ENCODE measurements at regions not wholly inside any gene's neighbourhood (a gene's known extent, or its start where the extent isn't known, plus 50 kb on each side); places are given as distances from the start of the nearest gene placed in this dataset. TPM values are rescaled to one million over a fixed set of nuclear protein-coding genes. Genes with fewer than 3 reads are reported as not detected.

- peaks cover 10% of the 10 kb centered on the region for H3K27me3 Mint-ChIP-seq (ENCODE audit: low read depth)
- H3K36me3 Mint-ChIP-seq (ENCODE audit: low read depth): no peaks in the 10 kb centered on the region
- peaks cover 37% of the 10 kb centered on the region for H3K9me3 Mint-ChIP-seq (ENCODE audit: low read depth)
- no peak overlapping the region for H3K4me3 Mint-ChIP-seq (ENCODE audit: unreplicated experiment)
- no peak overlapping the region for H3K27ac Mint-ChIP-seq (ENCODE audit: unreplicated experiment)
- TF ChIP-seq, protein P1, sequence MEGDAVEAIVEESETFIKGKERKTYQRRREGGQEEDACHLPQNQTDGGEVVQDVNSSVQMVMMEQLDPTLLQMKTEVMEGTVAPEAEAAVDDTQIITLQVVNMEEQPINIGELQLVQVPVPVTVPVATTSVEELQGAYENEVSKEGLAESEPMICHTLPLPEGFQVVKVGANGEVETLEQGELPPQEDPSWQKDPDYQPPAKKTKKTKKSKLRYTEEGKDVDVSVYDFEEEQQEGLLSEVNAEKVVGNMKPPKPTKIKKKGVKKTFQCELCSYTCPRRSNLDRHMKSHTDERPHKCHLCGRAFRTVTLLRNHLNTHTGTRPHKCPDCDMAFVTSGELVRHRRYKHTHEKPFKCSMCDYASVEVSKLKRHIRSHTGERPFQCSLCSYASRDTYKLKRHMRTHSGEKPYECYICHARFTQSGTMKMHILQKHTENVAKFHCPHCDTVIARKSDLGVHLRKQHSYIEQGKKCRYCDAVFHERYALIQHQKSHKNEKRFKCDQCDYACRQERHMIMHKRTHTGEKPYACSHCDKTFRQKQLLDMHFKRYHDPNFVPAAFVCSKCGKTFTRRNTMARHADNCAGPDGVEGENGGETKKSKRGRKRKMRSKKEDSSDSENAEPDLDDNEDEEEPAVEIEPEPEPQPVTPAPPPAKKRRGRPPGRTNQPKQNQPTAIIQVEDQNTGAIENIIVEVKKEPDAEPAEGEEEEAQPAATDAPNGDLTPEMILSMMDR (IDR thresholded peaks at IDR 0.05): no peak
- DNase-seq (ENCODE audit: low spot score): no peak
- no peaks in the 10 kb centered on the region for H3K4me1 Mint-ChIP-seq (ENCODE audit: low read depth)
Observed at GRCh38 chr12:16658699-16659098, 52.7 kb upstream of the LMO3 start.

Small RNA genes in the stretch of these regions (microRNA-seq; reads per million reads assigned to microRNA genes)
- not detected for gene MIR3974 (ENCODE audit: borderline number of aligned reads)
